ENCODE measurements at regions not wholly inside any gene's neighbourhood (a gene's known extent, or its start where the extent isn't known, plus 50 kb on each side); places are given as distances from the start of the nearest gene placed in this dataset.

GRCh38 chr5:159833088-159833487 is 83.2 kb upstream of the ADRA1B start:
- H3K27ac ChIP-seq (ENCODE audit: low read length) = no peak overlapping the region
- H3K4me1 ChIP-seq (ENCODE audit: insufficient read depth, low read length) = no peaks in the 10 kb centered on the region
- H4K20me1 ChIP-seq (ENCODE audit: insufficient read depth, low read length) = no peaks in the 10 kb centered on the region
- H3K9me3 ChIP-seq (ENCODE audit: insufficient read depth, low read length, severe bottlenecking) = no peaks in the 10 kb centered on the region
- H2AFZ ChIP-seq (ENCODE audit: low read depth, low read length) = no peak overlapping the region
- no peak overlapping the region for H3K4me3 ChIP-seq (ENCODE audit: low read depth in 1 of 2, low read length in 2 of 2)
- ATAC-seq (ENCODE audit: insufficient read depth, low read depth) (no peak), DNase-seq (no peak)
- H3K4me2 ChIP-seq (ENCODE audit: insufficient read depth, low read length) = no peak overlapping the region
- no peaks in the 10 kb centered on the region for H3K79me2 ChIP-seq (ENCODE audit: insufficient read depth, low read length)
- TF ChIP-seq CTCF (IDR thresholded peaks at IDR 0.05; ENCODE audit: borderline replicate concordance, extremely low read depth, low read length, poor library complexity, severe bottlenecking) (no peak), EZH2 (IDR thresholded peaks at IDR 0.05; ENCODE audit: borderline replicate concordance, low read depth, low read length, severe bottlenecking) (no peak)
- no peaks in the 10 kb centered on the region for H3K27me3 ChIP-seq (ENCODE audit: insufficient read depth, low read length, poor library complexity)
- H3K9ac ChIP-seq (ENCODE audit: low read depth, low read length) = no peak overlapping the region
- no peaks in the 10 kb centered on the region for H3K36me3 ChIP-seq (ENCODE audit: insufficient read depth, low read length)

DNA sequence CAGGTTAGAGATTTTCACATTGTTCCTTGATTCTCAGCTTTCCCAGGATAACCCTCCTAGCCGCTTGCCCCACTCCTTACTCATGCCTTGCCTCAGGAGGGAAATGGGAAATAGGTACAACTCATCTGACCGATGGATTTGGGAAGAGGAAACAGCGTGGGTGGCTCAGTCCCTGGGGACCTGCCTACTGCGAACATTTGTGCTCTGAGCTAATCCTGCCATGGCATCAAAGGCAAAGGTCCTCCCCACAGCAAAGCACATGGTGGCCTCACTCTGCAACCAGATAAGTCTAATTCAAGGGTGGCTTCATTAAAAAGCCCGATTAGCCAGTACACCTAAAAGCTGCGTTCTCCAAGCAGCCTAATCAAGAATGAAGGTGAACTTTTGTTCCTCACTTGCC is 82.4 kb upstream of the ADRA1B start:
- no peaks in the 10 kb centered on the region for H4K20me1 ChIP-seq (ENCODE audit: insufficient read depth, low read length)
- no peak overlapping the region for H3K4me3 ChIP-seq (ENCODE audit: low read depth in 1 of 2, low read length in 2 of 2)
- no peaks in the 10 kb centered on the region for H3K27me3 ChIP-seq (ENCODE audit: insufficient read depth, low read length, poor library complexity)
- H3K36me3 ChIP-seq (ENCODE audit: insufficient read depth, low read length) = no peaks in the 10 kb centered on the region
- no peak overlapping the region for H3K27ac ChIP-seq (ENCODE audit: low read length)
- H3K79me2 ChIP-seq (ENCODE audit: insufficient read depth, low read length) = no peaks in the 10 kb centered on the region
- ATAC-seq (ENCODE audit: insufficient read depth, low read depth) (peak; percentile 55; the same call in 1 of the 3 replicates), DNase-seq (peak; percentile 23)
- H2AFZ ChIP-seq (ENCODE audit: low read depth, low read length) = no peak overlapping the region
- no peaks in the 10 kb centered on the region for H3K4me1 ChIP-seq (ENCODE audit: insufficient read depth, low read length)
- H3K9me3 ChIP-seq (ENCODE audit: insufficient read depth, low read length, severe bottlenecking) = no peaks in the 10 kb centered on the region
- TF ChIP-seq EZH2 (IDR thresholded peaks at IDR 0.05; ENCODE audit: borderline replicate concordance, low read depth, low read length, severe bottlenecking) (no peak), CTCF (IDR thresholded peaks at IDR 0.05; ENCODE audit: borderline replicate concordance, extremely low read depth, low read length, poor library complexity, severe bottlenecking) (no peak)
- no peak overlapping the region for H3K9ac ChIP-seq (ENCODE audit: low read depth, low read length)
- no peak overlapping the region for H3K4me2 ChIP-seq (ENCODE audit: insufficient read depth, low read length)

DNA sequence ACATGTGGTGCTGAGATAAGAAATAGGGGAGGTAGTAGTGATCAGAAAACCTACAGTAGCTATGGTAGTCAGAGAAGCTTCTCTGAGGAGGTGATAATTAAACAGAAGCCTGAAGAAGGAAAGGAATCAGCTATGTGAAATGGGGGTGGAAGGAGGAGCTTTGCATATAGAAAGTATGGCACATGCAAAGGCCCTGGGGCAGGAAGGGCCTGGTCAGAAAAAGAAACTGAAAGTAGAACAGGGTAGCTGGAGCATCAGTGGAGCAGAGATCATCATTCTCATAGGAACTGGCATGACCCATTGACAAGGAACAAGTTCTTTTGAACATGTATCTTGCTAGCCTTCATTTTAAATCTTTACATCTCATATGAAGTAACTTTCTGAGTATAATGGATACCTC is 80.7 kb upstream of the ADRA1B start:
- Histone ChIP-seq H3K4me3 (ENCODE audit: low read depth in 1 of 2, low read length in 2 of 2) (no peak overlapping the region), H3K9me3 (ENCODE audit: insufficient read depth, low read length, severe bottlenecking) (no peaks in the 10 kb centered on the region), H3K4me1 (ENCODE audit: insufficient read depth, low read length) (no peaks in the 10 kb centered on the region), H2AFZ (ENCODE audit: low read depth, low read length) (no peak overlapping the region), H3K36me3 (ENCODE audit: insufficient read depth, low read length) (no peaks in the 10 kb centered on the region), H3K27me3 (ENCODE audit: insufficient read depth, low read length, poor library complexity) (no peaks in the 10 kb centered on the region), H3K27ac (ENCODE audit: low read length) (no peak overlapping the region), H3K9ac (ENCODE audit: low read depth, low read length) (no peak overlapping the region), H3K79me2 (ENCODE audit: insufficient read depth, low read length) (no peaks in the 10 kb centered on the region), H4K20me1 (ENCODE audit: insufficient read depth, low read length) (no peaks in the 10 kb centered on the region), H3K4me2 (ENCODE audit: insufficient read depth, low read length) (no peak overlapping the region)
- DNase-seq (no peak), ATAC-seq (ENCODE audit: insufficient read depth, low read depth) (no peak)
- TF ChIP-seq CTCF (IDR thresholded peaks at IDR 0.05; ENCODE audit: borderline replicate concordance, extremely low read depth, low read length, poor library complexity, severe bottlenecking) (no peak), EZH2 (IDR thresholded peaks at IDR 0.05; ENCODE audit: borderline replicate concordance, low read depth, low read length, severe bottlenecking) (no peak)

DNA sequence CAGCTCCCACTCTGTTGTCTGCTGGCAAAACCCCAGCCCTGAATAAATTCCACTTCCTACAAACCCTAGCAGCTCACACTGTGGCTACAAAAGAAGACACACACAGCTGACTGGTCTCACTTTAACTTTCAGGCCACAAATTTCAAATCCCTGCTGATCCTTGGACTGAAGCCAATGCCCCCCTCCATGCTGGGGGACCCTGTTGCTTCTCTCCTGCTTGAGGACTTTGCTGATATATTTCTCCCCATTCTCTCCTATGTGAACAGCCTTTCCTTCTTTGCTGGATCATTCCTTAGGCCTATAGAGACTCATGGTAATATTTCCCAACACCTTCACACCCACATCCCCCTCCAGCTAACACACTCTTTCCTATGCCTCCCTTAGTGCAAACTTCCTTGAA is 79.6 kb upstream of the ADRA1B start:
- TF ChIP-seq EZH2 (IDR thresholded peaks at IDR 0.05; ENCODE audit: borderline replicate concordance, low read depth, low read length, severe bottlenecking) = no peak
- TF ChIP-seq CTCF (IDR thresholded peaks at IDR 0.05; ENCODE audit: borderline replicate concordance, extremely low read depth, low read length, poor library complexity, severe bottlenecking) = no peak
- H3K27me3 ChIP-seq (ENCODE audit: insufficient read depth, low read length, poor library complexity) = no peaks in the 10 kb centered on the region
- no peak overlapping the region for H3K9ac ChIP-seq (ENCODE audit: low read depth, low read length)
- DNase-seq = no peak
- H3K4me2 ChIP-seq (ENCODE audit: insufficient read depth, low read length) = no peak overlapping the region
- H3K79me2 ChIP-seq (ENCODE audit: insufficient read depth, low read length) = no peaks in the 10 kb centered on the region
- no peaks in the 10 kb centered on the region for H3K4me1 ChIP-seq (ENCODE audit: insufficient read depth, low read length)
- no peaks in the 10 kb centered on the region for H3K9me3 ChIP-seq (ENCODE audit: insufficient read depth, low read length, severe bottlenecking)
- no peaks in the 10 kb centered on the region for H4K20me1 ChIP-seq (ENCODE audit: insufficient read depth, low read length)
- no peak overlapping the region for H3K4me3 ChIP-seq (ENCODE audit: low read depth in 1 of 2, low read length in 2 of 2)
- ATAC-seq (ENCODE audit: insufficient read depth, low read depth) = no peak
- H3K27ac ChIP-seq (ENCODE audit: low read length) = no peak overlapping the region
- H2AFZ ChIP-seq (ENCODE audit: low read depth, low read length) = no peak overlapping the region
- no peaks in the 10 kb centered on the region for H3K36me3 ChIP-seq (ENCODE audit: insufficient read depth, low read length)
